Ascending aorta (tissue), 2 donors: ENCODE measurements at regions not wholly inside any gene's neighbourhood (a gene's known extent, or its start where the extent isn't known, plus 50 kb on each side); places are given as distances from the start of the nearest gene placed in this dataset.

ENCODE experiments used
- DNase-seq, 2 donors: peaks; one replicate each; pipeline ENCODE4 v3.0.0-alpha.2; 2019; ENCODE audit warnings: low spot score in 2 of 2
- H3K27ac ChIP-seq, 2 donors: fragments of 200-600 bp; sonication (generic); one replicate each; pipeline ENCODE4 v1.5.1; 2016 to 2017; ENCODE audit warnings: mild to moderate bottlenecking in 1 of 2
- H3K27me3 ChIP-seq: fragments of 200-600 bp; sonication (generic); one replicate; pipeline ENCODE4 v1.5.1; 2017
- H3K36me3 ChIP-seq, 2 donors: fragments of 200-600 bp; sonication (generic); one replicate each; pipeline ENCODE4 v1.5.1; 2016
- H3K4me1 ChIP-seq, 2 donors: fragments of 200-600 bp; sonication (generic); one replicate each; pipeline ENCODE4 v1.5.1; 2016 to 2017; ENCODE audit warnings: mild to moderate bottlenecking in 1 of 2
- H3K4me3 ChIP-seq, 2 donors: fragments of 200-600 bp; sonication (generic); one replicate each; pipeline ENCODE4 v1.5.1; 2016 to 2017; ENCODE audit warnings: mild to moderate bottlenecking in 1 of 2
- H3K9me3 ChIP-seq, 2 donors: fragments of 200-600 bp; sonication (generic); one replicate each; pipeline ENCODE4 v1.5.1; 2016
- intact Hi-C: fragments of 100-400 bp; cut with DNase I; formaldehyde crosslinking; loops from one replicate; pipeline ENCODE4 v1.15.1; 2023
- TF ChIP-seq, protein P1 (sequence below), 3 experiments: fragments of 200-600 bp in 2 of 3; fragments of 450-650 bp in 1 of 3; sonication (generic) in 2 of 3; IDR thresholded peaks; one replicate each; pipeline ENCODE4 v1.5.1; 2016 to 2019; ENCODE audit warnings: antibody characterized with exemption in 3 of 3, mild to moderate bottlenecking in 1 of 3, moderate library complexity in 1 of 3

GRCh38 chr2:45265336-45265735 lies 256.1 kb upstream of the SIX2 start:
- Histone ChIP-seq H3K9me3 (no peaks in the 10 kb centered on the region), H3K4me1 (no peaks in the 10 kb centered on the region), H3K27me3 (no peaks in the 10 kb centered on the region), H3K27ac (no peak overlapping the region), H3K36me3 (no peaks in the 10 kb centered on the region), H3K4me3 (no peak overlapping the region)
- TF ChIP-seq, protein P1, sequence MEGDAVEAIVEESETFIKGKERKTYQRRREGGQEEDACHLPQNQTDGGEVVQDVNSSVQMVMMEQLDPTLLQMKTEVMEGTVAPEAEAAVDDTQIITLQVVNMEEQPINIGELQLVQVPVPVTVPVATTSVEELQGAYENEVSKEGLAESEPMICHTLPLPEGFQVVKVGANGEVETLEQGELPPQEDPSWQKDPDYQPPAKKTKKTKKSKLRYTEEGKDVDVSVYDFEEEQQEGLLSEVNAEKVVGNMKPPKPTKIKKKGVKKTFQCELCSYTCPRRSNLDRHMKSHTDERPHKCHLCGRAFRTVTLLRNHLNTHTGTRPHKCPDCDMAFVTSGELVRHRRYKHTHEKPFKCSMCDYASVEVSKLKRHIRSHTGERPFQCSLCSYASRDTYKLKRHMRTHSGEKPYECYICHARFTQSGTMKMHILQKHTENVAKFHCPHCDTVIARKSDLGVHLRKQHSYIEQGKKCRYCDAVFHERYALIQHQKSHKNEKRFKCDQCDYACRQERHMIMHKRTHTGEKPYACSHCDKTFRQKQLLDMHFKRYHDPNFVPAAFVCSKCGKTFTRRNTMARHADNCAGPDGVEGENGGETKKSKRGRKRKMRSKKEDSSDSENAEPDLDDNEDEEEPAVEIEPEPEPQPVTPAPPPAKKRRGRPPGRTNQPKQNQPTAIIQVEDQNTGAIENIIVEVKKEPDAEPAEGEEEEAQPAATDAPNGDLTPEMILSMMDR (IDR thresholded peaks at IDR 0.05), result no peak
- intact Hi-C loops, result no loop called here
- no peak for DNase-seq

- Histone ChIP-seq H3K4me3 (no peak overlapping the region), H3K36me3 (no peaks in the 10 kb centered on the region), H3K4me1 (peaks cover 0 to 7% of the 10 kb centered on the region in 2 donors), H3K27ac (no peak overlapping the region), H3K9me3 (no peaks in the 10 kb centered on the region), H3K27me3 (no peaks in the 10 kb centered on the region)
- TF ChIP-seq, protein P1 (IDR thresholded peaks at IDR 0.05), result no peak
- intact Hi-C loops, result loop anchor here (5.0 kb wide), 1 partner anchor 52 kb away; no protein-coding TSS in a partner anchor
- DNase-seq, result no peak
These were observed 255.3 kb upstream of the SIX2 start for GRCh38 chr2:45264227-45265225.

DNA sequence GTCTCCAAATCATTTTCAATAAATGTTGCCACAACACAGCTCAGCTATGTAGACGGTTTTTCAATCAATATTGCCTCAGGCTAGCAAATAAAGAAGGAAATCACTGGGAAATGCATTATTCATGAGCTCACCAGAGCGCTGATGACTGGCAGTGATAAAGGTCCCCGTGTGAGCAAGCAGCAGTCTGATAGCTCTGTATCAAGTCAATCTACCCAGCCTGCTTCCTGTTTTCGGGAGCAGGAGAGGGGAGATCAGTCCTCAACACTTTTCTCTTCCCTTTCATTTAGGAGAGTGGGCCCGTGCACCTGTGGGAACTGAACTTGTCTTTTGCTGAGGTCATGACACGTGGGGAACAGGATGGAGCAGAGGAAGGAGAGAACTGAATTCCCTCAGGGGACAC lies 253.9 kb upstream of the SIX2 start:
- Histone ChIP-seq H3K4me1 (peaks cover 0 to 14% of the 10 kb centered on the region in 2 donors), H3K9me3 (no peaks in the 10 kb centered on the region), H3K27me3 (no peaks in the 10 kb centered on the region), H3K4me3 (no peak overlapping the region), H3K27ac (no peak overlapping the region), H3K36me3 (no peaks in the 10 kb centered on the region)
- TF ChIP-seq, protein P1 (IDR thresholded peaks at IDR 0.05), result no peak
- intact Hi-C loops, result loop anchor here (5.0 kb wide), 1 partner anchor 51 kb away; no protein-coding TSS in a partner anchor
- no peak for DNase-seq

DNA sequence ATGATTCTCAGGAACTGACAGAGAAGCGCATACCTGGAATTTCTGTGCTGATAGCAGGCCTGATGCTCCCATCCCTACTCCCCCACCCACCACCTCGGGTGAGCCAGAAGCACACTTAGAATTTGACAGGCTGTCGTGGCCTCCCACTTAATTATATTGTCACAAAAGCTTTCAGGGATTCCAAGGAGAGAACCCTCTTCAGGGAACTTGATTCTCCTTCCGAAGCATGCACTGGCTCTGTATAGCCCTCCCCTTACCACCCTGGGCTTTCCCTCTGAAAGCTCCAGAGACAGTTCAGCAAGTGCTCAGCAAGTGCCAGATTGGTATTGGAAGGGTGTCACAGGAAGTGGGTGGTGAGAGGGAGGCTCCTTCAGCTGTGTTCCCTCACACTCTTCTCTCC lies 252.5 kb upstream of the SIX2 start:
- Histone ChIP-seq H3K4me3 (no peak overlapping the region), H3K4me1 (peaks cover 0 to 26% of the 10 kb centered on the region in 2 donors), H3K36me3 (no peaks in the 10 kb centered on the region), H3K27me3 (no peaks in the 10 kb centered on the region), H3K27ac (no peak overlapping the region), H3K9me3 (no peaks in the 10 kb centered on the region)
- TF ChIP-seq, protein P1 (IDR thresholded peaks at IDR 0.05), result no peak
- intact Hi-C loops, result loop anchor here (5.0 kb wide), 1 partner anchor 49 kb away; no protein-coding TSS in a partner anchor
- DNase-seq, result no peak

- no peak for DNase-seq
- intact Hi-C loops, result loop anchor here (5.0 kb wide), 1 partner anchor 49 kb away; no protein-coding TSS in a partner anchor
- Histone ChIP-seq H3K27me3 (no peaks in the 10 kb centered on the region), H3K4me3 (no peak overlapping the region), H3K4me1 (peaks cover 0 to 33% of the 10 kb centered on the region in 2 donors), H3K27ac (no peak overlapping the region), H3K36me3 (no peaks in the 10 kb centered on the region), H3K9me3 (no peaks in the 10 kb centered on the region)
- TF ChIP-seq, protein P1 (IDR thresholded peaks at IDR 0.05), result no peak
These were observed 251.7 kb upstream of the SIX2 start for GRCh38 chr2:45260946-45261345.
